ENCODE measurements at regions not wholly inside any gene's neighbourhood (a gene's known extent, or its start where the extent isn't known, plus 50 kb on each side); places are given as distances from the start of the nearest gene placed in this dataset.
"Not testable (repeated sequence)": the region's sequence is repeated elsewhere in the genome, so short reads cannot be mapped to it uniquely, and the experiment has no call there.

- Histone ChIP-seq H3K9me3 (ENCODE audit: control insufficient read depth, low read depth, low read length) (no peaks in the 10 kb centered on the region), H3K27ac (ENCODE audit: low read length) (no peak overlapping the region), H3K4me3 (ENCODE audit: low read length) (no peak overlapping the region), H3K9ac (ENCODE audit: low read length) (no peak overlapping the region), H3K27me3 (ENCODE audit: control insufficient read depth, insufficient read depth, low read length) (no peaks in the 10 kb centered on the region), H3K4me1 (ENCODE audit: control insufficient read depth, low read depth, low read length) (no peaks in the 10 kb centered on the region), H3K36me3 (ENCODE audit: control insufficient read depth, low read depth, low read length) (no peaks in the 10 kb centered on the region)
These were observed 166.5 kb upstream of the COPS8 start for GRCh38 chr2:236919209-236919608.

DNA sequence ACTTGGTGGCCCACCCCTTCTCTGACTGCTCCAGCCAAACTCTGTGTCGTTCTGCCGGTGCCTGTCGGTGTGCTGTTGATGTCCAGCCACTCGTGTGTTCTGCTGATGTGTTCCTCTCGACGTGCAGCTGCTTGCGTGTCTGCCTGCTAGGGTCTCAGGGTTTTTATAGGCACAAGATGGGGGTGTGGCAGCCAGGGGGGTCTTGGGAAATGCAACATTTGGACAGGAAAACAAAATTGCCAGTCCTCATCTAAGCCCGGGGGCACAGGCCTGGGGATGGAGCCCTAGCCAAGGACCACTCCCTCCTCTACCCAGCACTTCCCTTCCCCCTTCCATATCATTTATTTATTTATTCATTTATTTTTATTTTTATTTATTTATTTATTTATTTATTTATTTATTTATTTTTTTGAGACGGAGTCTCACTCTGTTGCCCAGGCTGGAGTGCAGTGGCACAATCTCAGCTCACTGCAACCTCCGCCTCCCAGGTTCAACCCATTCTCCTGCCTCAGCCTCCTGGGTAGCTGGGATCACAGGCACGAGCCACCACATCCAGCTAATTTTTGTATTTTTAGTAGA lies 165.8 kb upstream of the COPS8 start:
- not testable (repeated sequence) for H3K9ac ChIP-seq (ENCODE audit: low read length); H3K4me1 ChIP-seq (ENCODE audit: control insufficient read depth, low read depth, low read length); H3K9me3 ChIP-seq (ENCODE audit: control insufficient read depth, low read depth, low read length); H3K4me3 ChIP-seq (ENCODE audit: low read length); H3K36me3 ChIP-seq (ENCODE audit: control insufficient read depth, low read depth, low read length); H3K27ac ChIP-seq (ENCODE audit: low read length); H3K27me3 ChIP-seq (ENCODE audit: control insufficient read depth, insufficient read depth, low read length)

- H3K4me1 ChIP-seq (ENCODE audit: control insufficient read depth, low read depth, low read length), result no peaks in the 10 kb centered on the region
- H3K27ac ChIP-seq (ENCODE audit: low read length), result no peak overlapping the region
- H3K9me3 ChIP-seq (ENCODE audit: control insufficient read depth, low read depth, low read length), result no peaks in the 10 kb centered on the region
- H3K27me3 ChIP-seq (ENCODE audit: control insufficient read depth, insufficient read depth, low read length), result no peaks in the 10 kb centered on the region
- no peak overlapping the region for H3K4me3 ChIP-seq (ENCODE audit: low read length)
- H3K36me3 ChIP-seq (ENCODE audit: control insufficient read depth, low read depth, low read length), result no peaks in the 10 kb centered on the region
- no peak overlapping the region for H3K9ac ChIP-seq (ENCODE audit: low read length)
These were observed 163.6 kb upstream of the COPS8 start for GRCh38 chr2:236922061-236922460.

GRCh38 chr2:236928380-236929037 lies 157.2 kb upstream of the COPS8 start:
- no peak overlapping the region for H3K4me3 ChIP-seq (ENCODE audit: low read length)
- H3K27ac ChIP-seq (ENCODE audit: low read length), result no peak overlapping the region
- H3K9me3 ChIP-seq (ENCODE audit: control insufficient read depth, low read depth, low read length), result no peaks in the 10 kb centered on the region
- no peaks in the 10 kb centered on the region for H3K36me3 ChIP-seq (ENCODE audit: control insufficient read depth, low read depth, low read length)
- no peaks in the 10 kb centered on the region for H3K27me3 ChIP-seq (ENCODE audit: control insufficient read depth, insufficient read depth, low read length)
- H3K9ac ChIP-seq (ENCODE audit: low read length), result no peak overlapping the region
- H3K4me1 ChIP-seq (ENCODE audit: control insufficient read depth, low read depth, low read length), result peaks cover 4% of the 10 kb centered on the region

GRCh38 chr2:236932831-236933361 lies 152.8 kb upstream of the COPS8 start:
- no peak overlapping the region for H3K27ac ChIP-seq (ENCODE audit: low read length)
- no peaks in the 10 kb centered on the region for H3K27me3 ChIP-seq (ENCODE audit: control insufficient read depth, insufficient read depth, low read length)
- peaks cover 4% of the 10 kb centered on the region for H3K4me1 ChIP-seq (ENCODE audit: control insufficient read depth, low read depth, low read length)
- no peaks in the 10 kb centered on the region for H3K9me3 ChIP-seq (ENCODE audit: control insufficient read depth, low read depth, low read length)
- H3K36me3 ChIP-seq (ENCODE audit: control insufficient read depth, low read depth, low read length), result no peaks in the 10 kb centered on the region
- H3K9ac ChIP-seq (ENCODE audit: low read length), result no peak overlapping the region
- H3K4me3 ChIP-seq (ENCODE audit: low read length), result no peak overlapping the region

DNA sequence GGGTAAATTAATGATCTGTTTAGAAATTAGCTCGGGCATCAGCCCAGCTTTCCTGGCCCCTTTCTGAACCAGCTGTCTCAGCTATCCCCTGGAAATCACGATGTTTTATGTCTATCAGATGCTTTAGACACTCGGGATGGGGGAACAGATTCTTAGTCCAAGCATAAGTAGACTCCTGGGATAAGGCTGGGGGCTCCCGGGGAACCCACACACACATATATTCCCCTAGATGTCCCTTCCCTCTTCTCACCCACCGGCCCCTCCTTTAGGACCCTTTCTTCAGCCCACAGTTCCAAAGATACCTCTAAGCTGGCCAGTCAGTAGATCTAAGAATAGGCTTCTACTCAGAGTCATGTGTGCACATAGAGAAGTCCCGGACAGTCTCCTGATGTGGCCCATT lies 151.5 kb upstream of the COPS8 start:
- H3K27ac ChIP-seq (ENCODE audit: low read length), result no peak overlapping the region
- no peaks in the 10 kb centered on the region for H3K27me3 ChIP-seq (ENCODE audit: control insufficient read depth, insufficient read depth, low read length)
- no peaks in the 10 kb centered on the region for H3K4me1 ChIP-seq (ENCODE audit: control insufficient read depth, low read depth, low read length)
- no peaks in the 10 kb centered on the region for H3K9me3 ChIP-seq (ENCODE audit: control insufficient read depth, low read depth, low read length)
- H3K4me3 ChIP-seq (ENCODE audit: low read length), result no peak overlapping the region
- no peaks in the 10 kb centered on the region for H3K36me3 ChIP-seq (ENCODE audit: control insufficient read depth, low read depth, low read length)
- no peak overlapping the region for H3K9ac ChIP-seq (ENCODE audit: low read length)

GRCh38 chr2:236934656-236935055 lies 151.0 kb upstream of the COPS8 start:
- no peaks in the 10 kb centered on the region for H3K9me3 ChIP-seq (ENCODE audit: control insufficient read depth, low read depth, low read length)
- H3K4me1 ChIP-seq (ENCODE audit: control insufficient read depth, low read depth, low read length), result no peaks in the 10 kb centered on the region
- H3K36me3 ChIP-seq (ENCODE audit: control insufficient read depth, low read depth, low read length), result no peaks in the 10 kb centered on the region
- no peak overlapping the region for H3K9ac ChIP-seq (ENCODE audit: low read length)
- no peak overlapping the region for H3K4me3 ChIP-seq (ENCODE audit: low read length)
- no peak overlapping the region for H3K27ac ChIP-seq (ENCODE audit: low read length)
- no peaks in the 10 kb centered on the region for H3K27me3 ChIP-seq (ENCODE audit: control insufficient read depth, insufficient read depth, low read length)

DNA sequence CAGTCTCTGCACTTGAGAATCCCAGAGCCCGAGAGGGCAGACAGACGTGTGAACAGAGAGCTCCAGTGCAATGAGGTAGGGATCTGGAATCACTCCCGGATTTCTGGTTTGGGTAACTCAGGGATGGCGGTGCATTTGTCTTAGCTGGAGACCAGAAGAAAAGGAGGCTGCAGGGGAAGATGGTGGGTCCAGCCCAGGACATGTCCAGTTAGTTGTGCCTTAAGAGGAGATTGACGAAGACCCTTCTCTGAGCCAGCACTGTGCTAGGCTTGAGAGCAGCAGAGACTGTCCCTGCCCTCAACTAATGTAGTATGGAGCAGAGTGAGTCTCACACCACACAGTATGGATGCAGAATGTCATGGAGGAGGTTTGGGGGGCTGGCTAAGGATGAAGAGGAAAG lies 150.6 kb upstream of the COPS8 start:
- H3K36me3 ChIP-seq (ENCODE audit: control insufficient read depth, low read depth, low read length), result no peaks in the 10 kb centered on the region
- H3K9me3 ChIP-seq (ENCODE audit: control insufficient read depth, low read depth, low read length), result no peaks in the 10 kb centered on the region
- no peaks in the 10 kb centered on the region for H3K4me1 ChIP-seq (ENCODE audit: control insufficient read depth, low read depth, low read length)
- H3K27me3 ChIP-seq (ENCODE audit: control insufficient read depth, insufficient read depth, low read length), result no peaks in the 10 kb centered on the region
- no peak overlapping the region for H3K27ac ChIP-seq (ENCODE audit: low read length)
- H3K4me3 ChIP-seq (ENCODE audit: low read length), result no peak overlapping the region
- H3K9ac ChIP-seq (ENCODE audit: low read length), result no peak overlapping the region

- Histone ChIP-seq H3K4me1 (ENCODE audit: control insufficient read depth, low read depth, low read length) (no peaks in the 10 kb centered on the region), H3K36me3 (ENCODE audit: control insufficient read depth, low read depth, low read length) (no peaks in the 10 kb centered on the region), H3K27me3 (ENCODE audit: control insufficient read depth, insufficient read depth, low read length) (no peaks in the 10 kb centered on the region), H3K27ac (ENCODE audit: low read length) (no peak overlapping the region), H3K9ac (ENCODE audit: low read length) (no peak overlapping the region), H3K4me3 (ENCODE audit: low read length) (no peak overlapping the region), H3K9me3 (ENCODE audit: control insufficient read depth, low read depth, low read length) (no peaks in the 10 kb centered on the region)
These were observed 149.9 kb upstream of the COPS8 start for GRCh38 chr2:236935631-236936445.

- H3K4me3 ChIP-seq (ENCODE audit: low read length), result no peak overlapping the region
- no peaks in the 10 kb centered on the region for H3K27me3 ChIP-seq (ENCODE audit: control insufficient read depth, insufficient read depth, low read length)
- H3K9me3 ChIP-seq (ENCODE audit: control insufficient read depth, low read depth, low read length), result no peaks in the 10 kb centered on the region
- H3K4me1 ChIP-seq (ENCODE audit: control insufficient read depth, low read depth, low read length), result no peaks in the 10 kb centered on the region
- H3K27ac ChIP-seq (ENCODE audit: low read length), result no peak overlapping the region
- no peak overlapping the region for H3K9ac ChIP-seq (ENCODE audit: low read length)
- no peaks in the 10 kb centered on the region for H3K36me3 ChIP-seq (ENCODE audit: control insufficient read depth, low read depth, low read length)
These were observed 149.2 kb upstream of the COPS8 start for GRCh38 chr2:236936446-236936940.

- no peaks in the 10 kb centered on the region for H3K9me3 ChIP-seq (ENCODE audit: control insufficient read depth, low read depth, low read length)
- H3K27ac ChIP-seq (ENCODE audit: low read length), result no peak overlapping the region
- H3K4me1 ChIP-seq (ENCODE audit: control insufficient read depth, low read depth, low read length), result no peaks in the 10 kb centered on the region
- no peaks in the 10 kb centered on the region for H3K27me3 ChIP-seq (ENCODE audit: control insufficient read depth, insufficient read depth, low read length)
- no peak overlapping the region for H3K4me3 ChIP-seq (ENCODE audit: low read length)
- no peak overlapping the region for H3K9ac ChIP-seq (ENCODE audit: low read length)
- H3K36me3 ChIP-seq (ENCODE audit: control insufficient read depth, low read depth, low read length), result no peaks in the 10 kb centered on the region
These were observed 147.6 kb upstream of the COPS8 start for GRCh38 chr2:236938126-236938525.
